SK-N-MC (cell line): ENCODE measurements at regions not wholly inside any gene's neighbourhood (a gene's known extent, or its start where the extent isn't known, plus 50 kb on each side); places are given as distances from the start of the nearest gene placed in this dataset.
"Not testable (repeated sequence)": the region's sequence is repeated elsewhere in the genome, so short reads cannot be mapped to it uniquely, and the experiment has no call there.

Experiments used
- EZH2 ChIP-seq: fragments of 200-600 bp; sonication (generic); IDR thresholded peaks from one replicate; pipeline ENCODE4 v1.6.1; 2017; ENCODE audit warnings: antibody characterized with exemption
- POLR2AphosphoS5 ChIP-seq: IDR thresholded peaks from 2 replicates; pipeline ENCODE4 v1.6.1; 2012; ENCODE audit warnings: mild to moderate bottlenecking, low read depth, low read length, borderline replicate concordance

- TF ChIP-seq EZH2, POLR2AphosphoS5: not testable (repeated sequence)
Measured at GRCh38 chr9:85804847-85805133, 63.0 kb upstream of the AGTPBP1 start.
